Cerebellar cortex (tissue), 1 donor: ENCODE measurements at regions not wholly inside any gene's neighbourhood (a gene's known extent, or its start where the extent isn't known, plus 50 kb on each side); places are given as distances from the start of the nearest gene placed in this dataset.

ENCODE experiments used
- DNase-seq: peaks from one replicate; pipeline ENCODE4 v3.0.0-alpha.2; 2015; ENCODE audit warnings: low spot score

DNA sequence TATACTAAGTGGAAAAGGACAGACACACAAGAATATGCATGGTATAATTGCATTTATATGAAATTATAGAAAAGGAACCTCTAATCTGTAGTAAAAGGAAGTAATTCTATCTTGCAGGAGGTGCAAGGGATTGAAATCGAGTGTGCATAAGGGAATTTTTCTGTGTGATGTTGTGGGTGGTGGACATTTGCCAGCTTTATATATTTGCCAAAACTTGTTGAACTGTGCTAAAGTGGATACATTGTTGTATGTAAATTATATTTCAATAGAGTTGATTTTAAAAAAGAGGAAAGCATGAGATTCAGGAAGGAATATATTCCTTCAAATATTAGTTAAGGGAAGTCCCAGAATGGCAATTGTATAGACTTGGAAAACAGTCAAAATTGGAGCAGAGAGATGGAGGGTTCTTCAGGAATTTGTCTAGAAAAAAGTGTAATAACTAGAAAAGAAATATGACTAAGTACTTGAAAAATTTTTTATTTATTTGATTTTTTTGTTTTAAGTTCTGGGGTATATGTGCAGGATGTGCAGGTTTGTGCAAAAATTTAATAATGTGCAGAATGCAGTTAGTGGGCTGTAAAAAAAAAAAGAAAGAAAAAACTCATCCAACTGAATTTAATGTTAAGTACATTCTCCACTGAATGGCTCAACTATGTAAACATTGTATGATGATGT, 96.1 kb downstream of the ARL4A start:
- DNase-seq: no peak

DNA sequence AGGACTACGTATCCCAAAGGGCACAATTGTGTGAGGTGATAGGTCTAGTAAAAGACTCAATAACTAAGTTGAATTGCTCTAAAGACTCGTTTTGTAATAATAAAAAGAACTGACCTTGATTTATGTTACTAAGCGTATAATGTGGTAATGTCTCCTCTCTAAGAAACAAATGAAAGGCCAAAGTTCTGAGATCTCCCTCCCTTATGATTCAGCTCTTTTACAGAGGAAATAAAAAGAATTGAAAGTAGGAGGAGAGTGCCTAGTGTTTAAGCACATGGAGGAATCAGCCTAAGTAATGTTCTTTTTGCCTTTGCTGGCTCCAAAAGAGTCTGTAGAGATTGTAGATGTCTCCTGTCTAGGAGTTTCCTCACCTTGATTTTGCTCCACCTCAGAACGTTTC, 98.0 kb downstream of the ARL4A start:
- no peak for DNase-seq

DNA sequence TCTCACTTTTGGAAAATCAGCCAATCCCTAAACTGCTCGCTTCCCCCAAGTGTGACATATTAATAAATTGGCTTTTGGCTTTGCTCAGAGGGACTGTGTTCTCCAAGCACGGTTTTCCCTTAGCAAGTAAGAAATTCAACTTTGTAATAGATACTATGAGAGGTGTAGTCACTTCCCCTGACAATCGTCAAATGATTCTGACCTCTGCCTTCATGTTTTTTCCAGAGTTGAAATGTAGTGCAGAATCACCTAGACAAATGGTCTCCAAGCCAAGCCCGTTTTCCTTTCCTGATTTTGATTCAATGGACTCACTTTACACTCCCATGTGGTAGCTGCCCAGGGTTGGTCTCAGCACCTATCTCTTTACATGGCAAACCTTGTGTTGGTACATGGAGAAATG, 99.1 kb downstream of the ARL4A start:
- no peak for DNase-seq

DNA sequence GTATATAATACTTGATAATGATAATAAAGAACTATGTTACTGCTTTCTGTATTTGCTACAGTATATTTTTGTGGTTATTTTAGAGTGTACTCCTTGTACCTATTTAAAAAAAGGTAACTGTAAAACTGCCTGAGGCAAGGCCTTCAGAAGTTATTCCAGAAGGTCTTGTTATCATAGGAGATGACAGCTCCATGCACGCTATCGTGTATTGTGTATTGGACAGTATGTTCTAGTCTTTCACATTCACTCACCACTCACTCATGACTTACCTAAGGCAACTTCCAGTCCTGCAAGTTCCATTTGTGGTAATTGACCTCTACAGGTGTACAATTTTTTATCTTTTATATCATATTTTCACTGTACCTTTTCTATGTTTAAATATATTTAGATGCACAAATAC, 100.7 kb downstream of the ARL4A start:
- no peak for DNase-seq

DNA sequence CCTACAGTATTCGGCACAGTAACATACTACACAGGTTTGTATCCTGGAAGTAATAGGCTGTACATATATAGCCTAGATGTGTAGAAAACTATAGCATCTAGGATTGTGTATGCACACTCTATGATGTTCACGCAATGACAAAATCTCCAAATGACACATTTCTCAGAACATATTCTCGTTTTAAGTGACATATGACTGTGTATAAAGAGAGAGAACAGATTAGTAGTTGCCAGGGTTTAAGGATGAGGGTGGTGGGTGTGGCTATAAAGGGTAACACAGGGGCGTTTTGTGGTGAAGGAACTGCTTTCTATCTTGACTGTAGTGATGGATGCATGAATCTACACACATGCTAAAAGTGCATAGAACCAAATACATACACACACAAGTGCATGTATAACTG, 101.2 kb downstream of the ARL4A start:
- DNase-seq: no peak

GRCh38 chr7:12794722-12795302, 107.4 kb downstream of the ARL4A start:
- DNase-seq: no peak

GRCh38 chr7:12796397-12797127, 109.1 kb downstream of the ARL4A start:
- DNase-seq: no peak

GRCh38 chr7:12800486-12800885, 113.1 kb downstream of the ARL4A start:
- no peak for DNase-seq

DNA sequence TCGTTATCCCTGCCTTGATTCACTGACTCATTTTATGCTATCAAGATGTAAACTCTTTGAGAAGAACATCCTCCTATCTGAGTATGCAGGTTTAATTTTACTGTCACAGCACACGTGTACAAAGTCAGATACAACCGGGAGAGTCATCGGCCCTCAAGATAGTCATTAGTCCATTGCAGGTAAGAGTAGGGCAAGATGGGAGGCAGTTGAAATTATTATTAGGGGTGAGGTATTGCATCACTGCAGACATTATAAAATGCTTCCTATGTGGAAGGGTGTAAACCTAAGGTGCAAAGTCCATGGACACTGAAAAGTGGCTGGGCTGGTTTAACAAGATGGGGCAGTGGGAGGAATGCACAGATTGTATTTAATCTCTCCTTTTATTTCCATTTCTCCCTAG, 113.7 kb downstream of the ARL4A start:
- no peak for DNase-seq

- no peak for DNase-seq
Observed at GRCh38 chr7:12802070-12802469, 114.6 kb downstream of the ARL4A start.

GRCh38 chr7:12803542-12803941, 116.1 kb downstream of the ARL4A start:
- DNase-seq: no peak

- no peak for DNase-seq
Observed at GRCh38 chr7:12805518-12805928, 118.1 kb downstream of the ARL4A start.

GRCh38 chr7:12805957-12806356, 118.5 kb downstream of the ARL4A start:
- DNase-seq: no peak

DNA sequence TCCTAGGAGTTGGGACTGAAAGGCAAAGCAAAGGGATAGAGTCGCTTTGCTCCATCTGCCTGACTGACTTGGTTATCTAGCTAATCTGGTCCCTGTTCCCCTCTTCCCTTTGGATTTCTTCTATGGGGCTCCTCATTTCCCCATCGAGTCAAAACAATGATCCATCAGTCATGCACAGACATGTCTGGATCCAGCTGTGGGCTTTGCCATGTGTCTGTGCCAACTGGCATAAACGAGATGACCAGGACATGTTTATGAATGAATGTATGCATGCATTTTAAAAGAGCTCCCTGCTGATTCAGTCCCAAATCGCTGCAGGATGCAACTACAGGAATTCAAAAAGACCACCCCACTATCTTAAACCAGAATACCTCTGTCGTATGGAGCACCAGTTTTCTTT, 122.0 kb downstream of the ARL4A start:
- no peak for DNase-seq

DNA sequence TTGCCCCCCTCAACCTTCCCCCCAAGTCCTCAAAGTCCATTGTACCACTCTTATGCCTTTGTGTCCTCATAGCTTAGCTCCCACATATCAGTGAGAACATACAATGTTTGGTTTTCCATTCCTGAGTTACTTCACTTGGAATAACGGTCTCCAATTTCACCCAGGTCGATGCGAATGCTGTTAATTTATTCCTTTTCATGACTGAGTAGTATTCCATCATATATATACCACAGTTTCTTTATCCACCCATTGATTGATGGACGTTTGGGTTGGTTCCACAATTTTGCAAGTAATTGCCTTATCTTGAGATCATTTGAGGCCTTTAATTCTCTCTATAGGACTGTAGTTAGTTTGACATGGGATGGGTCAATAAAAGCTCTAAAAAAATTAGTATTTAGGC, 124.7 kb downstream of the ARL4A start:
- DNase-seq: no peak

DNA sequence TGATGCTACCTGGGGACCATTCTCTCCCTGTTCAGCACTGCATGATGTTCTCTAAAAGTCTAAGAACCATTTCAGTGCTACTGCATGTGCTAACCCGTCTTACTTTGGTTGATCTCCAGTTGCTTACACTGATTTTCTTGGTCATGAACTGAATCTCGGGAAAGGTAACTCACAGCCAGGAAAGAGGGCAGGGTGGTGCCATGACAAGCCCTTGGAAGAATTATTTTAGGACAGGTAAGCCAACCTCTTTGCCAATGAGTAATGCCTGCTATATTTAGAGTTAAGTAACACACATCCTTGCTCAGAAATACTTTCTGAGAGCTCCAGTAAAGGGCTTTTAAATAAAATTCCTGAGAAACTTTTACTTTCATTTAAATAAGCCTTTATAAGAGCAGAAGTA, 126.7 kb downstream of the ARL4A start:
- no peak for DNase-seq

GRCh38 chr7:12814828-12815227, 127.4 kb downstream of the ARL4A start:
- DNase-seq: no peak

GRCh38 chr7:12815426-12815825, 128.0 kb downstream of the ARL4A start:
- DNase-seq: no peak

DNA sequence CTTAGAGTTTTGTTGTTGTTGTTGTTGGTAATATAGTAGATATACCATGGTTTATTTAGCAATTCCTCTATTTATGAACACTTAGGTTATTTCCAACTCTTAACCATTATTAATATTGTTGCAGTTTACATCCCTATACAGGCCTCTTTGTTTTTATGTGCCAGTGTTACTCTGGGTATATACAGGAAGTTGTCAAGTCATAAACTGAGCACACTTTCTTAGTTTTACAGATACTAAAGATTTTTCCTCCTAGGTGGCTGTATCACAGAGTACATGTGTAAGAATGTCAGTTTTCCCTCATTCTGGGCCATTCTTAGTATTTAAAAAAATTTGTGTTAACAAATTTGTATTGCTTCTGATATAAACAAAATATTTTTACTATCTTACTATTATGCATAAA, 128.4 kb downstream of the ARL4A start:
- DNase-seq: no peak

DNA sequence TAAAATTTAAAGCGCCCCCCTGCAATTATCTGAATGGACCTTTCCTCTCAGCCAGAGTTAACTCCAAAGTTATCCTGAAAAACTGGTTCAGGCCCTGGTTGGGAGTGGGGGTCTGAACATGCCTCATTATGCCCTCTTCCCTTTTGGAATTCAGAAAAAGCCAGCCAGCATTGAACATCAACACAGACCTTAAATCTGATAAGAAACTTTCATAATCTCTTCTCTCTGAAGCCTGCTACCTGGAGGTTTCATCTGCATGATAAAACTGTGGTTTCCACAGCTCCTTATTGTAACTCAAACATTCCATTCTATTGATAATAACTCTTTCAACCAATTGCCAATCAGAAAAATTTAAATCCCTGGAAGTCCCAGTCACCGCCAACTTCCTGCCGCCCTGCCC, 133.3 kb downstream of the ARL4A start:
- no peak for DNase-seq

DNA sequence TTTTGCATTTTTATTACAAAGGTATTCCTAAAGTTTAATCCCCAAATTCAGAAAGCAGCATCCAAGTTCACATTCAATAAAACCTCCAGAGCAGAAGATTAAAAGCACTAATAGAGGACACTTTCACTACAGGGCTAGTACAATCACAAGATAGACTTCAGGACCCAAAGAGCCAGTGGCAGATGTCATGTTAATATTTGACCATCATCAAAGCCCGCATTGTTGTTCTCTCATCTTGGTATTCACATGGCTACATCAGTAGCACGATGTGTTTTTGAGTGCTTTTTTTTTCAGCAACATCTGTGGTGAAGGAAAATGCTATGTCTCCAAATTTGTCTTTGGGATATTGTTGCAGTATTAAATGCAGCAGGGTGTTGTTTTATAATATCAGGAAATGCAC, 134.3 kb downstream of the ARL4A start:
- DNase-seq: no peak

DNA sequence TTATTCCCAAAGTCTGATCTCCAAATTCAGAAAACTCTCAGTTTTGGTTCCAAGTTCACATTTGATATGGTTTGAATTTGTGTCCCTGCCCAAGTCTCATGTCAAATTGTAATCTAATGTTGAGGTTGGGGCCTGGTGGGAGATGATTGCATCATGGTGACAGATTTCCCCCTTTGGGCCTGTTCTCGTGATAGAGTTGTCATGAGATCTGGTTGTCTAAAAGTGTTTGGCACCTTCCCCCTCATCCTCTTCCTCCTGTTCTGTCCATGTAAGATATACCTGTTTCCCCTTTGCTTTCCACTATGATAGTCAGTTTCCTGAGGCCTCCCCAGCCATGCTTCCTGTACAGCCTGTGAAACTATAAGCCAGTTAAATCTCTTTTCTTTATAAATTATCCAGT, 138.6 kb downstream of the ARL4A start:
- DNase-seq: no peak

- no peak for DNase-seq
Observed at GRCh38 chr7:12827219-12827821, 139.9 kb downstream of the ARL4A start.
